ENCODE measurements at regions not wholly inside any gene's neighbourhood (a gene's known extent, or its start where the extent isn't known, plus 50 kb on each side); places are given as distances from the start of the nearest gene placed in this dataset.

DNA sequence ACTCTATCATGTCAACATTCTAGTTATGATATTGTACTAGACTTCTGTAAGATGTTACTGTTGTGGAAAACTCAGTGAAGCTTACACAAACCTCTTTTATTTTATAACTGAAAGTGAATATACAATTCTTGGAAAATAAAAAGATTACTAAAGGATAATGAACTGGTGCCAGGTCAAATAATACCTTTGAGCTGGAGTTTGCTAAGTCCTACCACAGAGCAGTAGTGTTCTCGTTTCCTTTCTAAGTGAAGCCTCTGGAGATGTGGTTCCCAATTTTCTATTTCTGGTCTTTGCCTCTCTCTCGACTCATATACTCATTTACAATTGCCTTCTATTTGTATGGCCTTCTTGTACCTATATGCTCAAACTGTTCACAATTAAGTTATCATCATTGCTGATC lies 942.9 kb downstream of the SQOR start:
- TF ChIP-seq, protein P1, sequence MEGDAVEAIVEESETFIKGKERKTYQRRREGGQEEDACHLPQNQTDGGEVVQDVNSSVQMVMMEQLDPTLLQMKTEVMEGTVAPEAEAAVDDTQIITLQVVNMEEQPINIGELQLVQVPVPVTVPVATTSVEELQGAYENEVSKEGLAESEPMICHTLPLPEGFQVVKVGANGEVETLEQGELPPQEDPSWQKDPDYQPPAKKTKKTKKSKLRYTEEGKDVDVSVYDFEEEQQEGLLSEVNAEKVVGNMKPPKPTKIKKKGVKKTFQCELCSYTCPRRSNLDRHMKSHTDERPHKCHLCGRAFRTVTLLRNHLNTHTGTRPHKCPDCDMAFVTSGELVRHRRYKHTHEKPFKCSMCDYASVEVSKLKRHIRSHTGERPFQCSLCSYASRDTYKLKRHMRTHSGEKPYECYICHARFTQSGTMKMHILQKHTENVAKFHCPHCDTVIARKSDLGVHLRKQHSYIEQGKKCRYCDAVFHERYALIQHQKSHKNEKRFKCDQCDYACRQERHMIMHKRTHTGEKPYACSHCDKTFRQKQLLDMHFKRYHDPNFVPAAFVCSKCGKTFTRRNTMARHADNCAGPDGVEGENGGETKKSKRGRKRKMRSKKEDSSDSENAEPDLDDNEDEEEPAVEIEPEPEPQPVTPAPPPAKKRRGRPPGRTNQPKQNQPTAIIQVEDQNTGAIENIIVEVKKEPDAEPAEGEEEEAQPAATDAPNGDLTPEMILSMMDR (conservative IDR thresholded peaks at IDR 0.05; ENCODE audit: low read depth, low read length): no peak
- no peak for TF ChIP-seq EZH2 (IDR thresholded peaks at IDR 0.05; ENCODE audit: borderline replicate concordance, low read depth, low read length, poor library complexity, severe bottlenecking)
